Thyroid gland (tissue), 4 donors: ENCODE measurements at regions not wholly inside any gene's neighbourhood (a gene's known extent, or its start where the extent isn't known, plus 50 kb on each side); places are given as distances from the start of the nearest gene placed in this dataset.

Experiments
- DNase-seq, 2 donors: peaks; one replicate each; pipeline ENCODE4 v3.0.0-alpha.2; 2019
- H3K27ac ChIP-seq, 3 donors: fragments of 200-600 bp; sonication (generic); 1 replicate in 2 of 3; 2 replicates in 1 of 3; pipeline ENCODE4 v1.5.1; 2016 to 2019; ENCODE audit warnings: mild to moderate bottlenecking in 1 of 3, moderate library complexity in 1 of 3
- H3K27me3 ChIP-seq: fragments of 200-600 bp; sonication (generic); one replicate; pipeline ENCODE4 v1.5.1; 2019
- H3K36me3 ChIP-seq, 2 donors: fragments of 200-600 bp; sonication (generic); one replicate each; pipeline ENCODE4 v1.5.1; 2016 to 2019
- H3K4me1 ChIP-seq, 2 donors: fragments of 200-600 bp; sonication (generic); one replicate each; pipeline ENCODE4 v1.5.1; 2017 to 2019
- H3K4me3 ChIP-seq, 3 donors: fragments of 200-600 bp; sonication (generic); replicated peaks in 1 of 3; 1 replicate in 2 of 3; 2 replicates in 1 of 3; pipeline ENCODE4 v1.5.1; 2016; ENCODE audit warnings: mild to moderate bottlenecking in 1 of 3
- H3K9me3 ChIP-seq: fragments of 200-600 bp; sonication (generic); one replicate; pipeline ENCODE4 v1.5.1; 2017
- CTCF ChIP-seq, 6 experiments: fragments of 200-600 bp in 3 of 6; fragments of 450-650 bp in 3 of 6; sonication (generic) in 3 of 6; IDR thresholded peaks; one replicate each; pipeline ENCODE4 v1.5.1; 2016 to 2019; ENCODE audit warnings: antibody characterized with exemption in 6 of 6, mild to moderate bottlenecking in 2 of 6, inconsistent platforms in 1 of 6, moderate library complexity in 1 of 6
- POLR2A ChIP-seq, 2 donors: fragments of 450-650 bp; IDR thresholded peaks; one replicate each; pipeline ENCODE4 v1.6.1; 2017; ENCODE audit warnings: antibody characterized with exemption in 2 of 2, mild to moderate bottlenecking in 2 of 2, moderate library complexity in 1 of 2
- WGBS, 2 donors: methylation state at CpG; one replicate each; pipeline ENCODE4 v1.1.5; 2017; 5-methylcytosine and 5-hydroxymethylcytosine counted together
- intact Hi-C: fragments of 100-400 bp; cut with DNase I; formaldehyde crosslinking; loops from one replicate; pipeline ENCODE4 v1.15.1; 2023

GRCh38 chr13:78852709-78853108, 193.8 kb upstream of the OBI1 start:
- intact Hi-C loops, result no loop called here
- WGBS, 2 donors, result no CpG with 5 or more reads among the region's 1 CpG
- no peak for TF ChIP-seq CTCF (IDR thresholded peaks at IDR 0.05)
- TF ChIP-seq POLR2A (IDR thresholded peaks at IDR 0.05), result no peak

GRCh38 chr13:78845656-78846365, 186.9 kb upstream of the OBI1 start:
- H3K36me3 ChIP-seq, result no peaks in the 10 kb centered on the region
- no peak overlapping the region for H3K27ac ChIP-seq
- intact Hi-C loops, result no loop called here
- H3K4me1 ChIP-seq, result no peaks in the 10 kb centered on the region
- no peak for DNase-seq
- 57 to 66% methylated on average over 3 of the region's 3 CpGs for WGBS, 2 donors
- no peaks in the 10 kb centered on the region for H3K27me3 ChIP-seq
- no peak for TF ChIP-seq CTCF (IDR thresholded peaks at IDR 0.05)
- no peak for TF ChIP-seq POLR2A (IDR thresholded peaks at IDR 0.05)
- H3K4me3 ChIP-seq, result no peak overlapping the region
- H3K9me3 ChIP-seq, result no peaks in the 10 kb centered on the region

More at GRCh38 chr13:78852709-78853108, 193.8 kb upstream of the OBI1 start:
- Histone ChIP-seq H3K27me3 (no peaks in the 10 kb centered on the region), H3K9me3 (no peaks in the 10 kb centered on the region), H3K36me3 (no peaks in the 10 kb centered on the region), H3K27ac (no peak overlapping the region), H3K4me1 (no peaks in the 10 kb centered on the region), H3K4me3 (no peak overlapping the region)
- no peak for DNase-seq

- DNase-seq, result no peak
- H3K27me3 ChIP-seq, result no peaks in the 10 kb centered on the region
- no peaks in the 10 kb centered on the region for H3K4me1 ChIP-seq
- no peak overlapping the region for H3K4me3 ChIP-seq
- H3K27ac ChIP-seq, result no peak overlapping the region
- no peaks in the 10 kb centered on the region for H3K36me3 ChIP-seq
- 89% methylated on average over 4 of the region's 4 CpGs for WGBS, 2 donors
- intact Hi-C loops, result no loop called here
- TF ChIP-seq POLR2A (IDR thresholded peaks at IDR 0.05) (no peak), CTCF (IDR thresholded peaks at IDR 0.05) (no peak)
- H3K9me3 ChIP-seq, result no peaks in the 10 kb centered on the region
These were observed 185.2 kb upstream of the OBI1 start for GRCh38 chr13:78844106-78844505.

- DNase-seq, result no peak
- Histone ChIP-seq H3K4me3 (no peak overlapping the region), H3K9me3 (no peaks in the 10 kb centered on the region), H3K27ac (no peak overlapping the region), H3K36me3 (no peaks in the 10 kb centered on the region), H3K27me3 (no peaks in the 10 kb centered on the region), H3K4me1 (no peaks in the 10 kb centered on the region)
- intact Hi-C loops, result no loop called here
- TF ChIP-seq CTCF (IDR thresholded peaks at IDR 0.05), result no peak
- no peak for TF ChIP-seq POLR2A (IDR thresholded peaks at IDR 0.05)
- WGBS, 2 donors, result 62 to 72% methylated on average over 7 of the region's 7 CpGs
These were observed 182.5 kb upstream of the OBI1 start for GRCh38 chr13:78841358-78841963.

- H3K4me1 ChIP-seq, result no peaks in the 10 kb centered on the region
- H3K4me3 ChIP-seq, result no peak overlapping the region
- DNase-seq, result no peak
- TF ChIP-seq POLR2A (IDR thresholded peaks at IDR 0.05) (no peak), CTCF (IDR thresholded peaks at IDR 0.05) (no peak)
- no peaks in the 10 kb centered on the region for H3K27me3 ChIP-seq
- H3K36me3 ChIP-seq, result no peaks in the 10 kb centered on the region
- intact Hi-C loops, result no loop called here
- H3K9me3 ChIP-seq, result no peaks in the 10 kb centered on the region
- WGBS, 2 donors, result 64 to 67% methylated on average over 3 of the region's 3 CpGs
- H3K27ac ChIP-seq, result no peak overlapping the region
These were observed 177.4 kb upstream of the OBI1 start for GRCh38 chr13:78836238-78836784.
